HEK293 (cell line): ENCODE measurements at regions not wholly inside any gene's neighbourhood (a gene's known extent, or its start where the extent isn't known, plus 50 kb on each side); places are given as distances from the start of the nearest gene placed in this dataset.

Source experiments
- CTCF ChIA-PET: fragments of 350-600 bp; formaldehyde crosslinking; extraction: SDS; loops from one replicate; lab custom pipeline; 2021; ENCODE audit warnings: antibody characterized with exemption; lab: Yijun Ruan, JAX
- POLR2A ChIA-PET: fragments of 300-600 bp; formaldehyde crosslinking; extraction: SDS; loops from one replicate; lab custom pipeline; 2020; ENCODE audit warnings: antibody characterized with exemption, inconsistent platforms; lab: Yijun Ruan, JAX
- H3K27ac ChIP-seq: fragments of 200-500 bp; sonication (Bioruptor generic); 2 replicates; pipeline ENCODE4 v1.5.1; 2014; ENCODE audit warnings: low read depth, low read length, control low read depth, inconsistent platforms; ENCODE audit errors: extremely low read depth
- H3K36me3 ChIP-seq, 2 experiments: fragments of 200-500 bp in 1 of 2; sonication (Bioruptor generic) in 1 of 2; 1 replicate in 1 of 2; 2 replicates in 1 of 2; pipeline ENCODE4 v1.5.1; 2014 to 2017; ENCODE audit warnings: inconsistent platforms in 2 of 2, low read length in 2 of 2; ENCODE audit not compliant: control insufficient read depth in 2 of 2, insufficient read depth in 1 of 2
- H3K4me1 ChIP-seq: fragments of 200-500 bp; sonication (Bioruptor generic); 2 replicates; pipeline ENCODE4 v1.5.1; 2014; ENCODE audit warnings: mild to moderate bottlenecking, low read length, inconsistent platforms; ENCODE audit not compliant: control insufficient read depth, insufficient read depth
- H3K4me3 ChIP-seq: 2 replicates; pipeline ENCODE4 v1.5.1; 2011; ENCODE audit warnings: low read depth, mild to moderate bottlenecking, control low read depth, low read length, moderate library complexity
- H3K9me3 ChIP-seq: fragments of 200-500 bp; sonication (Bioruptor generic); 2 replicates; pipeline ENCODE4 v1.5.1; 2014; ENCODE audit warnings: low read depth, low read length, inconsistent platforms; ENCODE audit not compliant: control insufficient read depth, insufficient read depth
- HOXA7 ChIP-seq: sonication (generic); formaldehyde crosslinking; IDR thresholded peaks from 2 replicates; pipeline ENCODE4 v1.8.1; 2022; ENCODE audit warnings: missing genetic modification reagents, borderline replicate concordance
- KLF16 ChIP-seq: fragments of 450-650 bp; formaldehyde crosslinking; IDR thresholded peaks from 2 replicates; pipeline ENCODE4 v1.5.1; 2017; ENCODE audit warnings: missing biosample characterization, missing genetic modification characterization
- KLF7 ChIP-seq: fragments of 450-650 bp; formaldehyde crosslinking; IDR thresholded peaks from 2 replicates; pipeline ENCODE4 v1.5.1; 2016; ENCODE audit warnings: missing biosample characterization, missing genetic modification characterization, borderline replicate concordance
- ZBTB10 ChIP-seq: fragments of 450-650 bp; formaldehyde crosslinking; IDR thresholded peaks from 2 replicates; pipeline ENCODE4 v1.5.1; 2016; ENCODE audit warnings: missing biosample characterization, missing genetic modification characterization
- ZBTB21 ChIP-seq: fragments of 450-650 bp; formaldehyde crosslinking; IDR thresholded peaks from 2 replicates; pipeline ENCODE4 v1.5.1; 2017; ENCODE audit warnings: missing biosample characterization, missing genetic modification characterization
- ZBTB49 ChIP-seq: fragments of 450-650 bp; formaldehyde crosslinking; IDR thresholded peaks from 2 replicates; pipeline ENCODE4 v1.5.1; 2016; ENCODE audit warnings: missing biosample characterization, missing genetic modification characterization, low read depth
- ZFP69B ChIP-seq: fragments of 450-650 bp; formaldehyde crosslinking; IDR thresholded peaks from 2 replicates; pipeline ENCODE4 v1.5.1; 2016; ENCODE audit warnings: missing biosample characterization, missing genetic modification characterization
- ZNF155 ChIP-seq: fragments of 450-650 bp; formaldehyde crosslinking; IDR thresholded peaks from 2 replicates; pipeline ENCODE4 v1.5.1; 2016; ENCODE audit warnings: missing biosample characterization, missing genetic modification characterization
- ZNF624 ChIP-seq: fragments of 450-650 bp; formaldehyde crosslinking; IDR thresholded peaks from 2 replicates; pipeline ENCODE4 v1.5.1; 2017; ENCODE audit warnings: missing biosample characterization, missing genetic modification characterization
- ZSCAN18 ChIP-seq: fragments of 450-650 bp; formaldehyde crosslinking; IDR thresholded peaks from 2 replicates; pipeline ENCODE4 v1.5.1; 2016; ENCODE audit warnings: missing biosample characterization, missing genetic modification characterization

GRCh38 chr17:72301887-72302286 lies 181.1 kb downstream of the SOX9 start:
- Histone ChIP-seq H3K9me3 (no peaks in the 10 kb centered on the region), H3K36me3 (no peaks in the 10 kb centered on the region), H3K4me3 (no peak overlapping the region), H3K4me1 (no peaks in the 10 kb centered on the region), H3K27ac (no peak overlapping the region)
- TF ChIP-seq ZNF624 (tag by site-specific recombination) (no peak), ZNF155 (tag by site-specific recombination) (no peak), KLF7 (tag by site-specific recombination) (no peak), ZSCAN18 (tag by site-specific recombination) (no peak), HOXA7 (CRISPR knock-in tag) (no peak)
- POLR2A ChIA-PET, result interaction anchor here (1.0 kb wide), 1 partner anchor 181 kb away, joined by 6 read pairs; the partner anchor contains the start of gene SOX9
- CTCF ChIA-PET, result interaction anchor here (0.6 kb wide), 1 partner anchor 11 kb away, joined by 3 read pairs; no protein-coding TSS in a partner anchor

- H3K27ac ChIP-seq, result no peak overlapping the region
Observed at GRCh38 chr17:72302735-72303134, 181.9 kb downstream of the SOX9 start.

More at GRCh38 chr17:72302735-72303134, 181.9 kb downstream of the SOX9 start:
- H3K4me3 ChIP-seq, result no peak overlapping the region
- no peaks in the 10 kb centered on the region for H3K9me3 ChIP-seq
- no peaks in the 10 kb centered on the region for H3K4me1 ChIP-seq
- CTCF ChIA-PET, result interaction anchor here (0.7 kb wide), 1 partner anchor 15 kb away, joined by 3 read pairs; no protein-coding TSS in a partner anchor
- POLR2A ChIA-PET, result interaction anchor here (0.7 kb wide), 1 partner anchor 65 kb away, joined by 3 read pairs; no protein-coding TSS in a partner anchor
- no peaks in the 10 kb centered on the region for H3K36me3 ChIP-seq
- TF ChIP-seq ZBTB49 (tag by site-specific recombination) (no peak), ZBTB21 (no peak), KLF16 (no peak), ZBTB10 (tag by site-specific recombination) (no peak), ZFP69B (tag by site-specific recombination) (no peak)
